Fibroblast of mammary gland (primary cell): ENCODE measurements at regions not wholly inside any gene's neighbourhood (a gene's known extent, or its start where the extent isn't known, plus 50 kb on each side); places are given as distances from the start of the nearest gene placed in this dataset.

Experiments used
- DNase-seq: peaks from one replicate; pipeline ENCODE4 v3.0.0-alpha.2; 2010; ENCODE audit warnings: low read depth
- H3K4me3 ChIP-seq: 2 replicates; pipeline ENCODE4 v1.5.1; 2011; ENCODE audit warnings: low read depth, mild to moderate bottlenecking, low read length, moderate library complexity; ENCODE audit not compliant: control insufficient read depth
- CTCF ChIP-seq: conservative IDR thresholded peaks from 2 replicates; pipeline ENCODE4 v1.5.1; 2011; ENCODE audit warnings: low read depth, low read length, inconsistent platforms; ENCODE audit not compliant: control insufficient read depth, insufficient read depth

DNA sequence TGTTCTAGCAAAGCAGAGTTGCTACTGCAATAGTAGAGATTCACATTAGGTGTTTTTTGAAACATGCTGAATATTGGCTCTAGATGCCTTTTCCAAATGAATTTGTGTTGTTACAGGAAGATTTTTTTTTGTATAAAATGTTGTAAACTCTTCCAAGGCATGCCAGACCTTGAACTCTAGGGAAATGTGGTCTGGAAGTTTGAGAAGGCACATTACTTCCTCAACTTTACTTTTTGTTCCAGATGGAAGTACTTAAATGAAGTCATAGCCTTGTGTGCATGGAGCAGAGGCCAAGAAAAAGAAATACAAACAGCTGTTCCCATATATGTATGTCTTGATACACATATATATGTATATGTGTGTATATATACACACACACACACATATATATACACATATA lies 585.7 kb upstream of the MARCKS start:
- no peak overlapping the region for H3K4me3 ChIP-seq
- peak; percentile 90 for DNase-seq
- TF ChIP-seq CTCF: no peak

DNA sequence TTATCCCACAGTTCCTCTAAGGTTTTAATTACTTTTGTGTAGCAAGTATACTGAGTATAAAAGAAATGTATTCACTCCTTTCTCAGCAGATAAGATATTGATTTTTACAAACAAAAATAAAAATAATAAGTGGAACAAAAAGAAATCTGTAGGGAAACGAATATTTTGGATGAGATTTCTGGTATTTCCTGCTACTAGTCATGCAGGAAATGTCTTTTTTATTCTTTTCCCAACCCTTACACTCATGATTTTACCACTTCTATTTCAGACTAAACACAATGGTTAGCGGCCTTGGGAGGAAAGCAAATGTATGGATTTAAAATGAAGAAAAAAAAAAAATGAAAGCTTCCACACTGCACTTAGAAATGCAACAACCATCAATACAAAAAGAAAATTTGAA lies 580.5 kb upstream of the MARCKS start:
- H3K4me3 ChIP-seq: no peak overlapping the region
- TF ChIP-seq CTCF: no peak
- no peak for DNase-seq

DNA sequence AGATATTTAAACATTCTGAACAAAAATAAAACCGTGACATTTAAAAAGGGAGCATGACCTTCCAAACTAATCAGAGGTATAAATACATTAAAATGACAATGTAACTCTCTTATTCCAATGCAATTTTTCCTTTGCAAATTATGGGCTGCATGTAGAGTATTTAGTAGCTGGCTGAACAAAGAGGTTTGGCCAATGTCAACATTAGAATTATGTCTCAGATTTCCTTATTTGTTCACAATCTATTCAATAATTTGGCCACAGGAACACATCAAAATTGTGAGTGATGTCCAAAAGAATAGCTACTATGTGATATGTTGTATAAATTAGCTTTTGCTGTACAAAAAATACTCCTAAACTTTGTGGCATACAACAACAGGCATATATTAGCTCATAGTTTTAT lies 580.0 kb upstream of the MARCKS start:
- no peak for DNase-seq
- H3K4me3 ChIP-seq: no peak overlapping the region
- TF ChIP-seq CTCF: no peak

- no peak overlapping the region for H3K4me3 ChIP-seq
- no peak for TF ChIP-seq CTCF
- no peak for DNase-seq
Measured at GRCh38 chr6:113281014-113281413, 576.1 kb upstream of the MARCKS start.

- no peak overlapping the region for H3K4me3 ChIP-seq
- TF ChIP-seq CTCF: no peak
- no peak for DNase-seq
Measured at GRCh38 chr6:113281431-113281830, 575.7 kb upstream of the MARCKS start.

GRCh38 chr6:113287396-113287795 lies 569.7 kb upstream of the MARCKS start:
- no peak overlapping the region for H3K4me3 ChIP-seq
- TF ChIP-seq CTCF: no peak
- no peak for DNase-seq

DNA sequence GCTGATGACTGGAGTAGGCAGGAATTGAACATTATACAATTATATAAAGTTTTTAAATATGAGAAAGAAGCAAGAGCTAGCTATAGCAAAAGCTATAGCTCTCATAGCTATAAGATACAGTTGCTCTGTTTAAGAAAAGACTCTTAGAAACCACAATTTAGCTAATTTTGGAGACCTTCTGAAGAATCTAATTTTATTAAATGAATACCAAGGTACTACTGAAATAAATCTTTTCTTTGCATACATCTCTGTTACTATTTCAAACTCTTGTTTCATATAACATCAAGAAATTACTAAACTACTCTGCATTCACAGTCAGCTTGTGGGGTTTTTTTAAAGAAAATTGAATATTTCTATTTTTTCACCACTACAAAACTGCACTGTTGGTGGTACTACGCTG lies 568.7 kb upstream of the MARCKS start:
- no peak for TF ChIP-seq CTCF
- no peak overlapping the region for H3K4me3 ChIP-seq
- no peak for DNase-seq
